GM12873 (cell line): ENCODE measurements at regions not wholly inside any gene's neighbourhood (a gene's known extent, or its start where the extent isn't known, plus 50 kb on each side); places are given as distances from the start of the nearest gene placed in this dataset.

Experiments
- CTCF ChIP-seq: IDR thresholded peaks from 2 replicates; pipeline ENCODE4 v1.5.1; 2012; ENCODE audit warnings: low read depth, mild to moderate bottlenecking, moderate library complexity, low read length, control low read depth; ENCODE audit not compliant: insufficient read depth; ENCODE audit errors: missing control alignments

GRCh38 chr6:54770328-54770727, 76.2 kb upstream of the FAM83B start:
- TF ChIP-seq CTCF, result no peak

GRCh38 chr6:54771968-54772367, 74.6 kb upstream of the FAM83B start:
- no peak for TF ChIP-seq CTCF

- no peak for TF ChIP-seq CTCF
Observed at GRCh38 chr6:54772610-54773009, 74.0 kb upstream of the FAM83B start.

GRCh38 chr6:54775576-54775975, 71.0 kb upstream of the FAM83B start:
- no peak for TF ChIP-seq CTCF

GRCh38 chr6:54776891-54777290, 69.7 kb upstream of the FAM83B start:
- no peak for TF ChIP-seq CTCF

GRCh38 chr6:54778731-54779130, 67.8 kb upstream of the FAM83B start:
- no peak for TF ChIP-seq CTCF

GRCh38 chr6:54784011-54784410, 62.6 kb upstream of the FAM83B start:
- TF ChIP-seq CTCF, result no peak

GRCh38 chr6:54786154-54786553, 60.4 kb upstream of the FAM83B start:
- no peak for TF ChIP-seq CTCF
